ENCODE measurements at regions not wholly inside any gene's neighbourhood (a gene's known extent, or its start where the extent isn't known, plus 50 kb on each side); places are given as distances from the start of the nearest gene placed in this dataset.

GRCh38 chr7:155227004-155227787, 70.5 kb upstream of the INSIG1 start:
- H3K4me1 Mint-ChIP-seq, result peaks cover 39% of the 10 kb centered on the region

More at GRCh38 chr7:155227004-155227787, 70.5 kb upstream of the INSIG1 start:
- Histone ChIP-seq H3K4me3 (no peak overlapping the region), H3F3A (replicated peaks; ENCODE audit: low read depth) (no peaks in the 10 kb centered on the region), H4K20me1 (replicated peaks; ENCODE audit: insufficient read depth) (no peaks in the 10 kb centered on the region), H3K4me2 (peak overlapping the region; percentile 31), H3K27ac (ENCODE audit: low read depth) (no peak overlapping the region), H3K36me3 (ENCODE audit: insufficient read depth) (no peaks in the 10 kb centered on the region), H3K79me2 (replicated peaks; ENCODE audit: insufficient read depth) (no peaks in the 10 kb centered on the region), H3K9me2 (ENCODE audit: insufficient read depth) (no peaks in the 10 kb centered on the region), H3K27me3 (ENCODE audit: insufficient read depth) (no peaks in the 10 kb centered on the region), H3K4me1 (ENCODE audit: insufficient read depth) (peaks cover 14% of the 10 kb centered on the region), H2AFZ (peak overlapping the region; percentile 88)
- peaks cover 31% of the 10 kb centered on the region for H3K27me3 Mint-ChIP-seq (ENCODE audit: insufficient read depth, low read depth, poor library complexity)
- H3K4me3 Mint-ChIP-seq, result 0 out of 3 replicates have a peak overlapping the region, but pooled peaks have one; percentile 10
- DNase-seq (ENCODE audit: low spot score) (no peak), ATAC-seq (no peak; the same call in 2 of the 3 replicates)
- no peaks in the 10 kb centered on the region; the same call in 2 of the 3 replicates for H3K9me3 Mint-ChIP-seq
- H3K36me3 Mint-ChIP-seq (ENCODE audit: low read depth), result no peaks in the 10 kb centered on the region; the same call in 2 of the 3 replicates
- no peak overlapping the region for H3K27ac Mint-ChIP-seq
- TF ChIP-seq POLR2AphosphoS5 (IDR thresholded peaks at IDR 0.05; ENCODE audit: low read depth) (no peak), EZH2 (IDR thresholded peaks at IDR 0.05; ENCODE audit: low read depth, unreplicated experiment) (no peak), CREB1 (CRISPR knock-in tag; IDR thresholded peaks at IDR 0.05; ENCODE audit: low read depth) (no peak), NANOG (IDR thresholded peaks at IDR 0.05; ENCODE audit: borderline replicate concordance) (no peak), ZNF331 (CRISPR knock-in tag; IDR thresholded peaks at IDR 0.05; ENCODE audit: low read depth) (no peak), ETS1 (IDR thresholded peaks at IDR 0.05) (no peak), STAT1 (IDR thresholded peaks at IDR 0.05; ENCODE audit: unreplicated experiment) (no peak), ZNF114 (CRISPR knock-in tag; IDR thresholded peaks at IDR 0.05) (no peak), ZNF462 (CRISPR knock-in tag; IDR thresholded peaks at IDR 0.05) (no peak), EZH2phosphoT487 (IDR thresholded peaks at IDR 0.05; ENCODE audit: unreplicated experiment) (no peak), REST (IDR thresholded peaks at IDR 0.05; ENCODE audit: unreplicated experiment) (no peak), JUNB (IDR thresholded peaks at IDR 0.05; ENCODE audit: unreplicated experiment) (no peak)
- TF ChIP-seq, protein P1, sequence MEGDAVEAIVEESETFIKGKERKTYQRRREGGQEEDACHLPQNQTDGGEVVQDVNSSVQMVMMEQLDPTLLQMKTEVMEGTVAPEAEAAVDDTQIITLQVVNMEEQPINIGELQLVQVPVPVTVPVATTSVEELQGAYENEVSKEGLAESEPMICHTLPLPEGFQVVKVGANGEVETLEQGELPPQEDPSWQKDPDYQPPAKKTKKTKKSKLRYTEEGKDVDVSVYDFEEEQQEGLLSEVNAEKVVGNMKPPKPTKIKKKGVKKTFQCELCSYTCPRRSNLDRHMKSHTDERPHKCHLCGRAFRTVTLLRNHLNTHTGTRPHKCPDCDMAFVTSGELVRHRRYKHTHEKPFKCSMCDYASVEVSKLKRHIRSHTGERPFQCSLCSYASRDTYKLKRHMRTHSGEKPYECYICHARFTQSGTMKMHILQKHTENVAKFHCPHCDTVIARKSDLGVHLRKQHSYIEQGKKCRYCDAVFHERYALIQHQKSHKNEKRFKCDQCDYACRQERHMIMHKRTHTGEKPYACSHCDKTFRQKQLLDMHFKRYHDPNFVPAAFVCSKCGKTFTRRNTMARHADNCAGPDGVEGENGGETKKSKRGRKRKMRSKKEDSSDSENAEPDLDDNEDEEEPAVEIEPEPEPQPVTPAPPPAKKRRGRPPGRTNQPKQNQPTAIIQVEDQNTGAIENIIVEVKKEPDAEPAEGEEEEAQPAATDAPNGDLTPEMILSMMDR (conservative IDR thresholded peaks at IDR 0.05; ENCODE audit: low read depth in 2 of 2), result no peak

Measured in GM23338 (cell line).